CD4-positive, alpha-beta T cell treated with Interleukin-6 at 100 ng/mL for 8 hours (primary cell): ENCODE measurements at regions not wholly inside any gene's neighbourhood (a gene's known extent, or its start where the extent isn't known, plus 50 kb on each side); places are given as distances from the start of the nearest gene placed in this dataset.

ENCODE experiments used
- DNase-seq: peaks from one replicate; pipeline ENCODE4 v3.0.0-alpha.2; 2020; ENCODE audit warnings: mixed read lengths, low spot score

DNA sequence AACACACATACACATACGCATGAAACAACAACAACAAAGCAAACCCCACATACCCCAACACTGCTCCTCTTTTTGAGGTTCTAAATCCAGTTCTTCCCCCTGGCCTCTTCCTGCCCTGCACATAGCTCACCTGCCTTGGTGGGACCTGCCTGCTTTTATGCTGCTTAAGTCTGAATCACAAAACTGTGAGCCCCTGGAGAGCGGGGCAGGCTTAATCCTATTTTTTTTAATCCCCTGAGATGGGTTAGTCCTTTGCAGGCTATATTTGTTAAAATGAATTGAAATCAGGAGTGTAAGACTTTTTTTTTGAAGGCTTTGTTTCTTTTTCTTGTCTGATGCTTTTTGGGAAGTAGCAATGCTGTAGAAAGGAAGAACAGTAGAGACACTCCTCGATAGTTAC, 84.6 kb upstream of the MAX start:
- no peak for DNase-seq

DNA sequence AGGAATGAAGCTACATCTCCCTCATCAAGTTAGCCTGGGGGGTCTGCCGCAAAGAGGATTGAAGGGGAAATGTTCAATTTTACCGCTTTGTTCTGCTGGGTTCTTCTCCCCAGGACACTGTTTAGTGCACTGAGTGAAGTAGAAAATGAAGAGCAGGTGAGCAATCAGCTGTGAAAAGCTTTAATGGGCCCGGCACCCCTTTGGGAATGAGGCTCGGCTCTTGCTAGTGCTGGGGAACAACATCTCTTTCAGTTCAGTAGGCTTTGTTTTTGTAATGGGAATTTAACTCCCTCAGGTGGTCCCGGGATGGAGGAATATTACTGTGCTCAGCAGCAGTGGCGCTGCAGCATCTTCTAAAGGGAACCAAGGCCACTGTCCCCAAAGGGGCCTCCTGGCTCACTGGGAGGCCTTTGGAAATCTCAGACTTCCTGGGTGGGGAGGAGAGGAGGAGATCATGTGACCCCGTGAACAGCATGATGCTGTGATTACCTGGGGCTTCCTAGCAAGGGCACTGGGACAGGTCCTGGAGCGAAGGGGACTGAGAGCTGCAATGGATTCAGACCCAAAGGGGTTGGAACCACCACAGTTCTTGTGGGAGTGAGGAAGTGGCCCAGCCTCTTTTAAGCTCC, 85.2 kb upstream of the MAX start:
- no peak for DNase-seq

GRCh38 chr14:65190312-65190711, 88.0 kb upstream of the MAX start:
- no peak for DNase-seq

DNA sequence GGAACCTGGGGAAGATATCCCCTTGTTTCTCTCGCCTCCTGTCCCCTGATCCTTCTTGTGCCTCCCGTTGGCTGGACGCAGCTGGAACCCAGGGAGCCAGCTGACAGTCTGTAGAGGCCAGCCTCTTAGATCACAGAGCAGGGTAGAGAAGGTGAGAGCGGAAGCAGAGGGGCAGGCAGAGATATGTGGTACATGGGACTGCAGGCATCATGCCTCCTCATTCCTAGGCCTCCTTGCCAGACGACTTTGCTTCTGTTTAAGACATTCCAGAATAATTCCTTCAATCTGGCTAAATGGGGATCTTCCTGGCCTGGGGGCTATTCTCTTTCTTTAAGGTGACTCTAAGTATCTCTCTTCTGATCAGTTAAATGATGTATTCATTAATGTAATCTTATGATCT, 89.4 kb upstream of the MAX start:
- DNase-seq: no peak

DNA sequence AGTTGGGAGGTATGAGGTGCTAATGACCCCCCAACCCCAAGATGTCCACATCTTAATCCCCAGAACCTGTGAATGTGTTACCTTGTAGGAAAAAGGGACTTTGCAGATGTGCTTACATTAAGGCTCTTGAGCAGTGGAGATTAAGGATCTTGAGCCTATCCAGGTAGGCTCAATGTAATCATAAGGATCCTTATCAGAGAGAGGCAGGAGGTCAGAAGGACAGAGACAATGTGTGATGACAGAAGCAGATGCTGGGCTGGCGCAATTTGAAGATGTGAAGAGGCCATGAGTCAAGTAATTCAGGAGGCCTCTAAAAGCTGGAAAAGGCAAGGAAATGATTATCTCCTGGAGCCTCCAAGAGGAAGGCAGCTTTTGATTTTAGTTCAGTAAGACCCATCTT, 90.4 kb upstream of the MAX start:
- DNase-seq: no peak

DNA sequence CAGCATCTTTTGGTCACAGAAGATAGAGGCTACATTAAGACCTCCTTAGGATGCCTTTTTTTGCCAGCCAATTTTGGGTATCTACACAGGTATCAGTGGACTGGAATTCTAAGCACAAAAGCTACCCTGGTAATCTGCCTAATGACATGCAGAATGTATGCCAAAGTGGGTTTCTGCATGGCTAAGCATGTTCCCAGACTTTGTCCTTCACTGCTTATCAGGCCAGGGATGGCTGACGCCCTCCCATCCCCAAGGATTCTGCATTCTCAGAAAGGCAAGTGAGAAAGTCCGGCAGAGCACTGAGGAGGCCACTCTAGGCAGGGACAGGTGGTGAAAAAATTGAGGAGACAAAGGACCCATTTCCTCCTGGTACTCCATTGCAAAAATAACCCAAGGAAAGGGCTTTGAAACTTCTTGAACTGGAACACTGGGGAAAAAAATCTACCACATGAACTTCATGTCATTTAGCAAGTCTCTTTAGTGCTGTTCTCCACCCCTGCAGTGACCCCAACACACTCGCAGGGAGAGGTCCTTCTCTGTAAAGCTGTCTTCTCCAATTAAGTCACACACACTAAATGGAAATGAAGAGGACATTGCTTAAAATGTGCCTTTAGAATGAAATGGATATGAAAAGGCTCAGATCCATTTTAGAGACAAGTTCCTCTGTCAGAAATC, 91.7 kb upstream of the MAX start:
- DNase-seq: no peak

- DNase-seq: no peak
These were observed 92.9 kb upstream of the MAX start for GRCh38 chr14:65195042-65195719.

DNA sequence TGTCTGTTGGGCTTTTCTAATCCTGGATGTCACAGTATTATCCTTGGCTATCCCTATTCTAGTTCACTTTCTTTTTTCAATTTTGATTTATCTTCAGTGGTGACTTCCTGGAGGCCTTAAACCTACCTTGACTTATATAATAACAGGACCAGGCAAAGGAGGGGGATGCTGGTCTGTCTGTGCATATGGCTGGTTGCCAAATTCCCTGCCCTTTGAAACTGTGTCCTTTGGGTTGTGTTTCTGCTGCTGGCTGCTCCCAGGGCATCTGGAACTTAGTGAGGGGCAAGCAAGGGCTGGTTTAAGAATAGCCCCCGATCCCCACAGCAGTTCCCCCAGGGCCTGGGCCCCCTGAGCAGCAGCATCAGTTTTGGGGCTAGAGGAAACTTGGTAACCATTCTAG, 96.0 kb upstream of the MAX start:
- DNase-seq: no peak

DNA sequence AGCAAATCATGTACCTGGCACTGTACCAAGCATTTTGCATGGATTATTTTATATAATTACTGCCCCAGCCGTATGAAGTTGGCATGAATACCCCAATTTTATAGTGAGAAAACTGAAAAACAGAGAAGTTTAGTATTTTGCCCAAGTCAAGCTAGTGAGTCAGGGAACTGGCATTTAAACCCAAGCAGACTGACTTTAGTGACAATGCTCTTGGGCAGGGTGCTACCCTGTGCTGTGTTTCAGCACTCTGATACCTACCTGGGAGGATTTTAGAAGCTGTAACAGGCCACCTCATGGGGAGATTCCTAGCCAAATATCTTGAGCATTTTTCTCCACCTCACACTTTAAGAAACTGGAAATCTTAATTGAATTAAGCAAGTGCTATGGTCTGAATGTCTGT, 98.1 kb upstream of the MAX start:
- DNase-seq: no peak

DNA sequence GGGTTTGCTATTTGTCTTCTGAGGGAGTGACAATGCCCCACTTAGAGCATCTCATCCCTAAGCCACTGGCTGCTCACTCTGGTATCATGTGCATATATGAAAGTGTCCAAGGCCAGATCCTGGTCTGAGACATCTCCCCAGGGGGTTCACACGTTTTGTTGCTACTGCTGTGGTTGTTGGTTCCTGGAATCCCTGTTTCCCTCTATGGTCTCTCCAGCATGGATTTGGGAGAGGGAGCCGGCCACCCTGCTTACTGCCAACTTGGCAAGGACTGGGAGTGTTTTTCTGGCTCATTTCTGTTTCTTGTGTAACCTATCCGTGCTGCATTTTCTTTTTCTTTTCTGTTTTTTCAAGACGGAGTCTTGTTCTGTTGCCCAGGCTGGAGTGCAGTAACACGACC, 101.3 kb upstream of the MAX start:
- DNase-seq: no peak

DNA sequence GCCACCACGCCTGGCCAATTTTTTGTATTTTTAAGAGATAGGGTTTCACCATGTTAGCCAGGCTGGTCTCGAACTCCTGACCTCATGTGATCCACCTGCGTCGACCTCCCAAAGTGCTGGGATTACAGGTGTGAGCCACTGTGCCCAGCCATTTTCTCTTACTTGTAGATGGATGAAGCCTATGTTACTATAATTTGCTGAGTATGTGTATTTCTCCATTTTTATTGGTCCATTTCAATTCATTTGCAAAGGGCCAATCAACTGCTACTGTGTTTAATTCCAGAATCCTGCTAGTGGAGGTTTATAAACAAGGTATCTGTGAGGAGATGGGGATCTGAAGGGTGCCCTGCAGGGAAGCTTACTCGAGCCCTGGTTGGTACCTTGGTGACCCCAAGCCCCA, 101.7 kb upstream of the MAX start:
- DNase-seq: no peak

DNA sequence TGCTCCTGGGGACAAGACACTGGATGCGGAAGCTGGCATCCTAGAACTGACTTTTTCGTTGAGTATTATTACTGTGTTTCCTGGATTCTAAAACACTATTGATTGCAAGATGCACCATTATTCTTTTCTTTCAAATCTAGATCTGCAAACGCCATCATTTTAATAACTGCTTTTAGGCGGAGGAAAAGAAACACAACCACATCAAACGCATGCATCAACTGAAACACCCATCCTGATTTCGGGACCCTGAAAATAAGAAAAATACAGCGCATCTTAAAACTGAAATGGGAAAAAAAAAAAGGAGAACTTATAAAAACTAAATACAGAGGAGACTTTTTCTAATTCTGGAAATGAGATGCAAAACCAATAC, 103.7 kb upstream of the MAX start:
- no peak for DNase-seq

DNA sequence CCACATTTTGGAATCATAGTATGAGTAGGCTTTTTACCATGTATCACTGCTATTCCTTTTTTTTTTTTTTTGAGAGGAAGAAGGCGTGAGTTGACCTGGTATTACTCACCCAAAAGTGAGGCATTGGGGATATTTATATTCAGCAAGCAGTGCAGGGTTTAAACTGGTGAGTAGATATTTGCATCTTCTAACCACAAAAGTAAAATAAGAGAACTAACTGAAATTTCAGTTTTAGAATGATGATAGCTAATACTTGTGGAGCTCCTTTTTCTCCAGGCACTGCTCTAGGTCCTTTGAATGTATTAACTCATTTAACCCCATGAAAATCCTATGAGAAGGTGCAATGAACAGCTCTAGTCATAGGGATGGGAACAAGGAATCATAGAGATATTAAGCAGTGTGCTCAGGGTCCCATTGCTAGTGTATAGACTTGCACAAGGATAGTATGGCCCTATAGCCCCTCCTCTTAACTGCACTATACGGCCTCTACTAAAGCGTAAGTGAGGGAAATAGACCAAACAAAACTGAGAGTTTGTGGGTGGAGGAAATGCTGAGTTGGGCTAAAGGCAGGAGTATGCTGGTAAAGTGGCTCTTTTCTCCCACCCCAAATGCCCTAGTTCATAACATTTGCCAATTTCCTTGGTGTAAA, 104.3 kb upstream of the MAX start:
- peak; percentile 36 for DNase-seq

DNA sequence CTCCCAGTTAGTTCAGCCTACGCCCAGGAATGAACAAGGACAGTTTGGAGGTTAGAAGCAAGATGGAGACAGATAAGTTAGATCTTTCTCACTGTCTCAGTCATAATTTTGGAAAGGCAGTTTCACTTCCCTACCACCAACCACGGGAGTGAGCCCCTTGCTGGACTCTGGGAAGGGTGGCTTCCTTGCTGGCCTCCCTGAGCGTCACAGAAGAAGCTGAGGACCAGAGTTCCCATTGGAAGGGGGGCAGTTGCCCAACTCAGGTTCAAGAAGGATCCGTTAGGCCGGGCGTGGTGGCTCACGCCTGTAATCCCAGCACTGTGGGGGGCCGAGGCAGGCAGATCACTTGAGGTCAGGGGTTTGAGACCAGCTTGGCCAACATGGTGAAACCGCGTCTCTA, 106.2 kb upstream of the MAX start:
- DNase-seq: no peak

DNA sequence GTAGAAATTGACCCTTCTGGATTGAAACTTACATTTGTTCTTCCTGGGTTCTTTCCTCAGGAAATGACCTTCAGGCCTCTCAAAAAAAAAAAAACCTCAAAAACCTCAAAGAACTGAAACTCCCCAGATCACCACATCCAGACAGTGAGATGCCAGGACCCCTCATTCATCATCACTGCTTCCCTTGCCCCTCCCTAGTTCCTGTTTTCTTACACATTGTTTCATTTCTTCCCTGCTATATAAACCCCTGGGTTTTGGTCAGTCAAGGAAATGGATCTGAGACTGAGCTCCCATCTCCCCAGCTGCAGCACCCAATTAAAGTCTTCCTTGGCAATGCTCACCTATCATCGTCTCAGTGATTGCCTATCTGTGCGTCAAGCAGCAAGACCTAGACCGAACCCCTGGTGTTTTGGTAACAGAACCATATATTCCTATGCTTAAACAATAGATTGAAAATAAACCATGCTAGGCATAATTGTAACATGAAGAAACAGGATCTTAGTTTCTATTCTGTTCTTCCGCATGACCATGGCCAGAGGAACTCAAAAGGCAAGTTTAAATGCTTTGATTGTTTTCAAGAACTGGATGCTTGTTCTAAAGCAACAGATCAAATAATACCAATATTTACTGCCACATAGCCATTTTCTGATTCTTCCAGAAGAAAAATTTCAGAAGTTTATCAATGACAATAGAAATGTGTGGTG, 108.0 kb upstream of the MAX start:
- DNase-seq: no peak

- no peak for DNase-seq
These were observed 108.5 kb upstream of the MAX start for GRCh38 chr14:65210822-65211182.

DNA sequence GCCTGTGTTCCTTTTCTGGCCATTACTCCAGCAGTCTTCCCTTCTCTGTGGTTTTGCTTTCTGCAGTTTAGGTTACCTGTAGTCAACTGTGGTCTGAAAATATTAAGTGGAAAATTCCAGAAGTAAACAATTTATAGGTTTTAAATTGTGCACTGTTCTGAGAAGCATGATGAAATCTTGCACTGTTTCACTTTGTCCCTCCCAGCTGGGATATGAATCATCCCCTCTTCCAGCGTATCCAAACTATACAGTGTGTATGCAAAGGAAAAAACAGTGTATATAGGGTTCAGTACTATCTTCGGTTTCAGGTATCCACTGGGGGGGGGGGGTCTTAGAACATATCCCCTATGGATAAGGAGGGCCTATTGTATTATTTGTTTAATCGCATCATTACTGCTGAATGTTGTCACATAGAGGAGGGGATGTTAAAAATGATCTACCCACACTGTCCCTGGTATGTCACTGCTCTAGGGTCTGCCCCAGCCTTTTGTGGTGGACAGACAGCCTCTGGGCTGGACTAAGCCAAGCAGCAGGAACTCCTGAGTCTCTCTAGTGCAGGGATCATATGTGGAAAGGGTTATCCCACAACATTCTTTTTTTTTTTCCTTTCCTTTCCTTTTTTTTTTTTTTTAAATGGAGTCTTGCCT, 109.1 kb upstream of the MAX start:
- DNase-seq: no peak

DNA sequence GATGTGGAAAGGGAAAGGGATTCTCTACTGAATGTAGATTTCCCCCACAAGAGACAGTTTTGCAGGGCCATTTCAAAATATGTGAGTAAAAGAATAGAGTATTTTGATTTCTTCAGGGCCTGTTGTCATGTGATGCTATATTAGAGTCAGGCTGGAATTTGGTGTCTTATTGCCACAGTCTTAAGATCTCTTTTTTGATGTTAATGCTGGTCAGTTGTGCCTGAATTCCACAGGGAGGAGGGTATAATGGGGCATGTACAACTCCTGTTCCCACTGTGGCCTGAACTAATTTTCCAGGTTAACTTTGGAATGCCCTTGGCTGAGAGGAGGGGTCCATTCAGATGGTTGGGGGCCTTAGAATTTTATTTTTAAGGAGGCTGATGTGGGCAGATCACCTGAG, 111.0 kb upstream of the MAX start:
- no peak for DNase-seq

DNA sequence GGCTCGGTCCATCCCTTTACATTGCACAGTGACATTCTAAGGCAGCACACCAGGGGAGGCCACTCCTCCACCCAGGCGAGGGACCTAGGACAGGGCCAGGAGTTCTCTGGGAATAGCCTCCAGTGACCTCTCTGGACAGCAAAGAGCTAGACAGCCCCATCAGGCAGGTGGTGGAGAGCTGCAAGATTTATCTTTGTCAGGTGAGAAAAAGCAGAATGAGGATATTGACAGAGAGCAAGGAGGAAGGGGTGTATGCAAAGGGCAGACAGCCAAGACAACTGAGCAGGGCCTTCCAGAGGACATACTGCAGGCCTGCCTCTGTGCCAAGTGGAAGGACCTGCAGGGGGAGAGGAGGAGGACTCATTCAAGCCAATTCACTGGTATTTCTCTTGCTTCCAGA, 112.4 kb upstream of the MAX start:
- DNase-seq: no peak

DNA sequence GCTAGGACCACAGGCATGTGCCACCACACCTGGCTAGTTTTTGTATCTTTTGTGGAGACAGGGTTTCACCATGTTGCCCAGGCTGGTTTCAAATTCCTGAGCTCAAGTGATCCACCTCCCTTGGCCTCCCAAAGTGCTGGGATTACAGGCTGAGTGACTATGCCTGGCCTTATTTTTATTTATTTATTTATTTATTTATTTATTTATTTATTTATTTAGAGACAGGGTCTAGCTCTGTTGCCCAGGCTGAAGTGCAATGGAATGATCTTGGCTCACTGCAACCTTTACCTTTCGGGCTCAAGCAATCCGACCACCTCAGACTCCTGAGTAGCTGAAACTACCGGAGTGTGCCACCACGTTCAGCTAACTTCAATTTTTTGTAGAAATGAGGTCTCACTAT, 117.0 kb upstream of the MAX start:
- no peak for DNase-seq

- DNase-seq: peak; percentile 48
These were observed 120.1 kb upstream of the MAX start for GRCh38 chr14:65222440-65222858.

- DNase-seq: peak; percentile 37
These were observed 121.3 kb upstream of the MAX start for GRCh38 chr14:65223636-65224035.
